ENCODE measurements at regions not wholly inside any gene's neighbourhood (a gene's known extent, or its start where the extent isn't known, plus 50 kb on each side); places are given as distances from the start of the nearest gene placed in this dataset.

- TF ChIP-seq CTCF (IDR thresholded peaks at IDR 0.05 in 8 of 11, conservative IDR thresholded peaks at IDR 0.05 in 3 of 11), result no peak
- no peak for TF ChIP-seq POLR2A (IDR thresholded peaks at IDR 0.05)
- TF ChIP-seq POLR2AphosphoS5 (IDR thresholded peaks at IDR 0.05), result no peak
These were observed 76.6 kb upstream of the TEX51 start for GRCh38 chr2:126822115-126822514.
